SHP77 (cell line): ENCODE measurements at regions not wholly inside any gene's neighbourhood (a gene's known extent, or its start where the extent isn't known, plus 50 kb on each side); places are given as distances from the start of the nearest gene placed in this dataset.

ENCODE experiments used
- DNase-seq, 2 experiments: peaks; one replicate each; lab custom pipeline; 2025; lab: John Stamatoyannopoulos, UW

DNA sequence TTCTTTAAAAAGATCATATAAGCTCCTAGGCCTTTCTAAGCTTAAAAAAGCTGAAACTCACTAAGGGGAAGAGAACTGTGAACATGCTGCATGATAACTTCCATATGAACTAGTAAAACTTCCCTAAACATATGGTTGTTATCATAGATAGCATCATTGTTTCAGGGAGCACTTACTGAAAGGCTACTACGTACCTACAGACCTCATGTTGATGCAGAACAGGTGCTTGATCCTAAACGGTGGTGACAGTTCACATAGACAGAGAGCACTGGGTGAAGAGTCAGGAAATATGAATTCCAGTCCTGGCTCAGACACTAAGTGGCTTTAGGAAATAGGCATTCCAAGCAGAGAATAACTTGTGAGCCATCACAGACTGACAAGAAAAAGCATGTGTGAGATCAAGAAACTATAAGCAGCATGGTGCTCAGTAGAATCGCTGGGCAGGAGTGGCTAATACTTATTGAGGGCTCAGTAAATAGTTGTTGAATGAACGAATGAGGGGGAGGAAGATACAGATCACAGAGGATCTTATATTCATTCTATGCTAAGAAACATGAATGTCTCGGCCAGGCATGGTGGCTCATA, 78.4 kb upstream of the NUDT4 start:
- DNase-seq: no peak

DNA sequence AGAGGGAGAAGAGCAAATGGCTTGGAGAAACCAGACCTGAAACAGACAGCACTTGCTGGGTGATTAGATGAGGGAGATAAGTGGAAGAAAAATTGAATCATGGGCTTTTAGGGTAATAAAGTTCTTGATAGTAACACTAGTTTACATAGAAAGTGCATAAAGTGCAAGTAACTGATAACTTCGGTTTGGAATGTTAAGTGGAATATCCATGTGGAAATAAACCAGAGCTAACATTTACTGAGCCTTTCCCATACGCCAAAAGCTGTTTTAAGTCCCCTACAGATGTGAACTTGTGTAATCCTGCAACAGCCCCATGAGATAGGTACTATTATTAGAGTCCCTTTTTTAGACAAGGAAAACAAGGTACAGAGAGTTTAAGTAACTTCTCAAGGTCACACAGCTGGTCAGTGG, 77.1 kb upstream of the NUDT4 start:
- no peak for DNase-seq

DNA sequence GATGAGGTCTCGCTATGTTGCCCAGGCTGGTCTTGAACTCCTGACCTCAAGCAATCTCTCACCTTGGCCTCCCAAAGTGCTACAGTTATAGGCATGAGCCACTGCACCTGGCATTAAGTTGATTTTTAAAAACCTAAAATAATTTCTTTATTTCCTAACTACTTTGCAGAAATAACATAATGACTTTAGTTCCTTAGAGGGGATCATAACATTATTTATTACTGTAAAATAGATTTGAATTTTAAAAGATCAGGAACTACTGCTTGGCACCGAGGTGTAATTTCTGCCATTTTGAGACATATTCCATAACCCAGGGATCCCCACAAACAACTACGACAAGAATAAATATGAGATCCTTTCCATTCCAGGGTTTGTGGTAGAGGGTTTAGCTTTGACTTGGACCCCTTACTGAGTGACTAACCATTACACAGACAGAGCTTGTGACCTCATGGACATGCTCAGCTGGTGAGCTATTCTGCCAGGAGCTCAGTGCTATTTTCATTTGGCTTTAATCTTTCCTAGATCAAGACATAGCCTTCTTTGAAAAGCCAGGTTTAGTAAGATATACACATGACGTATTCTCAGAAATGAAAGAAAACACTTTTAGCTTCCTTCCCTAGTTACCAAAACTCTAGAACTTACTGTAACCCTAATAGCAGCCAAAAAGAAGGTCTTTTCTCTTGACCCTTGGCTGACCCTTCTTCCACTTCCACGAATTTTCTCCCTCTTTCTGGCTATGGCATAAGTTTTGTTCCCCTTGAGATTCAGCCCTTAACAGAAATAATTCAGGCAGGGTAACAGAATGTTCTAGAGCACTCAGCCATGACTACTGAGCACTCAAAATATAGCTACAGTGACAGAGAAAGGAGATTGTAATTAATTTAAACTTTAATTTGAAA, 75.1 kb upstream of the NUDT4 start:
- no peak for DNase-seq

DNA sequence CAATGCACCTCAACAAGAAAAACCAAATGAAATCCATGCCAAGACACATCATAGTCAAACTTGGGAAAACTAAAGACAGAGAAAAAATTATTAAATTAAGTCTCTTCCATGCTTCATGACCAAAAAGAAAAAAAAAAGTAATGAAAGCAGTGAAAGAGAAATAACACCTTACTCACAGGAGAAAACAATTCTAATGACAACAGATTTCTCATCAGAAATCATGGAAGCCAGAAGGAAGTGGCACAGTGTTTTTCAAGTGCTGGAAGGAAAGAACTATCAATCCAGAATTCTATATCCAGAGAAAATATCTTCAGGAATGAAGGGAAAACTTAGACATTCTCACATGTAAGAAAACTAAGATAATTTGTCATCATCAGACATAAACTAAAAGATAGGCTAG, 71.1 kb upstream of the NUDT4 start:
- DNase-seq: no peak

DNA sequence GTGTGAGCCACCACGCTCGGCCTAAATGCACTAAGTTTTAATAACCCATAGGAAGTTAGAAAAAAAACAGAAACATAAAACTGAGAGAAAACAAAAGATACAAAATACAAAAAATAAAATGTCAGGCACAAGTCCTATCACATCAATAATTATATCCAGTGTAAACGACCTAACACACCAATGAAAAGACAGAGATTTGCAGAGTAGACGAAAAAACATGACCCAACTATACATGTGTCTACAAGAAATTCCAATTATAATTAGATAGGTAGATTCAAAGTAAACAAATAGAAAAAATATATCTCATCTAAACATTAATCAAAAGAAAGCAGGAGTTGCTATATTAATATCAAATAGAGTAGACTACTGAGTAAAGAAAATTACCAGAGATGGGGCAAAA, 69.4 kb upstream of the NUDT4 start:
- no peak for DNase-seq

DNA sequence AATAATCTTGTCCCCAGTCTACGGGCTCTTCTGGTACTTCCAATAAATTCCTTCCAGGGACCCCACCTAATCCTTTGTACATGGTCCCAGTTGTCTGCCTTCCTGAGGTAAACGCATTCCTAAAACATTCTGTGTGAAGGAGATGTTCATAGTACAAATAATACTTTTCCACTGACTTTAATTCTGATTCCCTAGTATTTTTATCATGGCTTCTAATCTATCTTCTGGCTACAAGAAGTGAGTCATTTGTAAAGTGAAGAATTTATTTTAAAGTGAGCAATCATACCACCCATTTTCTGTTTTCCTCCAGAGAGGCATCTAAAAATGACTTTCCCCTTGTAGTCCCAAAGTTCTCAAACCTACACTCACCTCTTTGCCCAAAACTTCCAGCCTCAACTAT, 65.9 kb upstream of the NUDT4 start:
- DNase-seq: no peak

DNA sequence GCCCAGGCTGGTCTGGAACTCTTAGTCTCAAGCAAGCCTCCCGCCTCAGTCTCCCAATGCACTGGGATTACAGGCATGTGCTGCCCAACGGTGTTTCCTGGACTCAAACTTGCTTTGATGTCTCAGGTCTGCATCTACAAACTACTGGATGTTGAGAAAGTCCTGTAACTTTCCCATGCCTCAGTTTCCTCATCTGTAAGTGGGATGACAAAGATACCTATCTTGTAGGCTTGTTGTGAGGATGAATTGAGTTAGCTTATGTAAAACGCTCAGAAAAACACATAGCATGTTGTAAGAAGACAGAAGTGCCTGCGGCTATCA, 63.6 kb upstream of the NUDT4 start:
- no peak for DNase-seq

DNA sequence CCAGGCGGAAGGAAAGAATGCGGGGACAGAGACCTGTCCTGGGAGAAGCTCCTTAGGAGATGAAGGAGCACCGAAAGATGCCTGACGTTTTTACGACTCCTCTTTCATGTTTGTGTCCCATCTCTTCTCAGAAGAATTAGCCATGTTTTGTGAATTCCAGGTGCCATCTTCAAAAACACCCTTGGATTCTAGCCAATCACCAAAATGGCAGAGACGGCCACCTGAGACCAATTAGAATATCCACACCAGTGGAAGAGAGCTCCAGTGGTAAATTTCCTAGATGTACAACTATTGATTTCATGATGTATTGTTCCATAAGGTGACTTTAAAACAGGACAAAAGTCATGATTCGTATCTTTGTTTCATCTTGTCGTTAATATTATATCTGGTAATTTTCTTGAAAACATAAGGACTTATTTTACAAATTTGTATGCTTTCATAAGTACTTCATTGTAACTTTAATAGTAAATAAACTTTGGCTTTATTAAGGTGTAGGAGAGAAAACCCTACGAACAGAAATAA, 62.3 kb upstream of the NUDT4 start:
- no peak for DNase-seq

DNA sequence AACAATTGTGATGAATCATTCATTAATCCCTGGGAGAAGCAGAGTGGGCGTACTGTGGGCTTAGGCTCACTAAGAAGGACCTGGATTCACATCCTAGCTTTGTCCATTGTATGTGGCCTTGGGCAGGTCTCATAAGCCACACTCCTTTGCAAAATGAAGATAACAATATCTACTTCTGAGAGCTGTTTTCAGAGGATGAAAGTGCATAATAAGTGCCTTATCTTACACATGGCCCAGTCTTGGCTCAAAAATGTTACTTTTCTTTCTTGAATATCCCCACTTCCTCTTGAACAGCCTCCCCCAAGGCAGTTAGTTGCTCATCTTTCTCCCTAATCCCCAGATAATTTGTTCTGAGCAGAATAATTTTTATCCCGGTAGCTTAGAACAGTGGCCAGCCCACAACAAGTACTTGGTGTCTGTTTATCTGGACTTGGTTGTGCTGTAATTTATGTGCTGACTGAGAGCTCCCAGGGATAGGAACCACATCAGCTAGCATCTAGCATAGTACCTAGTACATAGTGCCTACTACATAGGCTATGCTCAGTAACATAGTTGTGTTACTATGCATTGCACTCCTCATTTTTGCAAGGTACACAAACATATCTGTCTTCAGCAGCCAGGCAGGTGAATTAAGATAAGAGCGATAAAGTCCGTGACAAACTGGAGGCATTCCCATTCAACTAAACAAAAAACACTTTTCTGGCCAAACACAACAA, 61.7 kb upstream of the NUDT4 start:
- DNase-seq: no peak

DNA sequence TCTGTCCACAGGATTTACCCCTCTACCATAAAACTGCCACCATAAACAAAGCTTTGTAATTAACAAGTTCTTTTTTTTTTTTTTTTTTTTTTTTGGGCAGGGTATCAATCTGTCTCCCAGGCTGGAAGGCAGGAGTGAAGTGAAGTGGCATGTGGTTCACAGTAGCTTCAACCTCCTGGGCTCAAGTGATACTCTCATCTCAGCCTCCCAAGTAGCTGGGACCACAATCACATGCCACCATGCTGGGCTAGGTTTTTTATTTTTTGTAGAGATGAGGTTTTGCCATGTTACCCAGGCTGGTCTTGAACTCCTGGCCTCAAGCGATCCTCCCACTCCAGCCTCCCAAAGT, 61.1 kb upstream of the NUDT4 start:
- no peak for DNase-seq

DNA sequence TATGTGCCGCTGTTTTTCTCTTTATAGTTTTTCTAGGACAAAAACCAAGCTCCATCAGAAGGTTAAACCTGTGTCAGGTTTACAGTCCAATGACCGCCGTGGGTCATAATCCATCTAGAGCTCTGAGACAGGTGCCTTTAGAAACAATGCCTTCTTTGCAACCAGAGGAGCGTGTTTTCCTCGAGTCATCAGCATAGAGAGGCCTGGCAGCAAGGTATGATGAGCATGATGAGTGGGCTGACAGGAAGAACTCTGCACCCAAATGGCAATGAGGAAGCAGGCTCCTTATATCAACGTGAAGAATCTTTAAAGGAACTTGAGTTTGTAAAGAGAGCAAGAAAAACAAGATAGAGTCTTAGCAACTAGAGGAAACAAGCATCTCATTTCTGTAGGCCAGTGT, 60.5 kb upstream of the NUDT4 start:
- no peak for DNase-seq

DNA sequence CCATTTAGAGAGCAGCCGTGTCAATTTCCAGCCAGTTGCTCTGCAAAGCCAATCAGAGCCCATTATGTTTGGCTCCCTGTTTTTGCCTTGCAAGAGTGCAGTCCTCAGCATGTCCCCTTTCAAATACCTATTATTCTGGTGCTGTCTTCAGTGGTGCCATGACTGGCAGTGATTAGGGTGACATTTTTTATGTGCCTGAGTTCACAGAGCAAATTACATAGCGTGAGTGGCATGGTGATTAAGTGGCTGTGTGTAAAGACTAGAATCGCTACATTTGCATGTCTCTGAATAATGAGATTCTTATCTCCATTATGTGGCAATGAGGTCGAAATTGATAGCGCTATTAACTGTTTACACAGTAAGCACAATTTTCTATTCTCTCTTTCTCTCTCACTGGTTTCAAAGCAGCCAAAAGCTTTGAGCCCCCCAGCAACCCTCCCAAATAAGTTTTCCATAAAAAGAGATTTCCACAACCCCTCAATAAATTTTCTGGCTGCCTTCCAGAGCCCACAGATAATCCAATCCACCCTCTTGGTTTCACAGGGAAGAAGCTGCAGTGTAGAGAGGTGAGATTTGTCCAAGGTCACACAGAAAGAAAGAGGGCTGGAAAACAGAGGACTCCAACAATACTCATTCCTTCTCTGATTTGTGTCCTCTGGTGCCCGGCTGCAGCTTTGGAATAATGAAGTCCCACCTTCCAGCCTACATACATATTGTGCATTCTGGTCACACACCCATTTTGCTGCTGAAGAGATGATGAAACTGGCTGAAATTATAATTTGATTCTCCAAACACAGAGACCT, 58.8 kb upstream of the NUDT4 start:
- DNase-seq: no peak

DNA sequence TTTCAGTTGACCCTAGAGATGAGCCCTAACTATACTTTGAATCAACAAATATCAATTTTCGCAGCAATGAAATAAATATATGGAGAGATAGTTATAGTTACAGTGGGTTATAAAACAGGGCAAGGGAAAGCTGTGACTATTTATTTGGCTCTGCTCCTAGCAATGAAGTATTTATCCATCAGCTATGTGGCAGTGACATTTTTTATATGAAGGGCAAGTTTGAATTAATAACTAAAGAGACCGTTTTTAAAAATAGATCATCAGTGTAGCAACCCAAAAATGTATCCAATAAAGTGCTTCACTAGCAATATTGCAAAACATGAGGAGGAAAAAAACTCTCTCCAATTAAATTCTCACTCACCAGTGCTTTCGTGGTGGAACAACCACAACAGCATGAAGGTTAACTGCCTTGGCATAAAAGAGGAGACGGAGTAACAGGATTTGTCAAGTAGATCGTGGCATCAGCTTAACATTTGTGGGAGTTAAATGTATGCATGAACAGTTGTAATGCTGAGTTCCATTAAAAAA, 58.1 kb upstream of the NUDT4 start:
- DNase-seq: no peak

DNA sequence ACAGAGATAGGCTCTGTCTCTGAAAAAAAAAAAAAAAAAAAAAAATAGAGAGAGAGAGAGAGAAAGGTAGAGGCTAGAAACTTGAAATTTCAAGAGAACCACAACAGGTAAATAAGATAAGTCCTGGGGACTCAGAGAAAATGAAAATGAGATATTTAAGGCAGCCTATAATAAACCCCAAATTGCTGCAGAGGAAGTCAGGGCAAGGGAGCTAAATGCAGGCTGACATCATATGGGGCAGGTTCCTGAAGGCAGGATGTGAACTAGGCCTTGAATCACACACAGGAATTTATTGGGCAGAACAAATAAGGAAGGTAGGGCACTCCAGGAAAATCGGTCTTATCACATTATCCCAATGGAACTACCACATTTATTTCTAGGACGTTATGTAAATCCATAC, 54.9 kb upstream of the NUDT4 start:
- no peak for DNase-seq

DNA sequence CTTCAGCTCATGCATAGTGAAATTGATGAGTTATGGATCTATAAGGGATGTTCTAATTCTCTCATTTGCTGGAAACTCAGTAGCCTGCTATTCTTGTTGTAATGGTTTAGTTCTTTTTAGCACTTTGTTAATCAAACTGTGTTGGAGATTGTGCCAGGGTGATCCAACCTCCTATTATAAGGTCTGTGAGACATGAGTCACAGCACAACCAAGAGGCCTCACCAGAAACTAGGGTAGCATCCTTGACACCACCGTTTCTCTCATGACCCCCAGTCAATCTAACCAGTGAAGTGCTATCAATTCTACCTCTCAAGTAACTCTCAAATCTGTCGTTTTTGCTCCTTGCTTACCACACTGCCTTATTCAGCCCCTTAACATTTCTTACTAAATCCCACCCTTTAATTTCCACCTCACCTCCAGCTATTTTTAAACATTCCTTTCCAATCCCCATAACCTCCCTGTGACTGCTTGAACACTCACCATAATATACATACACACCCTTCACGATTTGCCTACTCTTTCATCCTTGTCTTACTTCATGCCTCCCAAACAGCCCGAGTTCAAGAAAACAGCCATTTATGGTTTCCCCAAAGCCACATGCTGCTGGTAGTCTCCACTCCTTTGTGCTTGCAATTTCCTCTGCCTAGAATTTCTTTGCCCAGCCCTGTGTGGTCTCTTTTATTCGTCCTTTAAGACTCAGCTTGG, 53.9 kb upstream of the NUDT4 start:
- no peak for DNase-seq

DNA sequence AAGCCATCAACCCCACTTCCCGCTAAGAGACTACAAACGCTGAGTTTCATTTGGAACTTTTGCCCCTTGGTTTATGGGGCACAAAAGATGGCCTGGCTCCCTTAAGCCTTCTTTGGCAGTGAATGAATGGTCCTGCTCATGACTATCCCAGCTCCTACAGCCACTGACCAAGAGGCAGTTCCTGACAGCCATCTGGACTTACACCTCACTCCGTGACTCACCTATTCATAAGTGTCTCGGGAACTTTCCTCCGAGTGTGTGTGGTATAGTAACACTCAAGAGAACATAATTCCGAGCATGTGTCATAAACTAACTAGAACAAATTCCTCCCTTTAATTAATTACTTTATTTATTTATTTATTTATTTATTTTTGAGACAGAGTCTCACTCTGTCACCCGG, 51.9 kb upstream of the NUDT4 start:
- no peak for DNase-seq
